HG02885 (cell line): ENCODE measurements at regions not wholly inside any gene's neighbourhood (a gene's known extent, or its start where the extent isn't known, plus 50 kb on each side); places are given as distances from the start of the nearest gene placed in this dataset.
A peak's percentile ranks its signal among the peaks of the same experiment; 100 is the strongest.

ENCODE experiments used
- ATAC-seq: cut with Tn5 transposase; IDR thresholded peaks from one replicate; pipeline ENCODE4 v1.9.1; 2021; ENCODE audit warnings: mild to moderate bottlenecking; ENCODE audit not compliant: unreplicated experiment, poor library complexity

- ATAC-seq, result no peak
Observed at GRCh38 chr10:123478116-123478515, 188.0 kb upstream of the GPR26 start.

GRCh38 chr10:123479640-123480039, 186.5 kb upstream of the GPR26 start:
- no peak for ATAC-seq

DNA sequence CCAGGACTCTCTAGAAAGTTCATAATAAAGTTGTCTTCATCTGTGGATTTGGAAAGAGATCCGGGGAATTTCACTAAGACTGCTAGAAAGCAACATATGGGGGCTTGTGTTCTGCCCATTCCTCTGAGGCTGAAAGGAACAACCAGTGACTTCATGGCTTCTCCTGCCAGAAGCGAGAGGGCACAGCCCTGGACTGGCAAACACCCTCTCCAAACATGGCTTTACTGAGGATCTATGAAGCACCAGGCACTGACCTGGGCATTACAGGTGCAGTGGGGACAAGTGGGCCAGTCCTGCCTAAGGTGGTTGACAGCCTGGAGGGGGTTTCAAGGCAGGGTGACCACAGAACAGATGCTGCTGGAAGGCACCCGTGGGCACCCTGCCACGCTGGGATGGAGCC, 185.8 kb upstream of the GPR26 start:
- ATAC-seq, result no peak

- no peak for ATAC-seq
Observed at GRCh38 chr10:123480845-123481244, 185.3 kb upstream of the GPR26 start.

DNA sequence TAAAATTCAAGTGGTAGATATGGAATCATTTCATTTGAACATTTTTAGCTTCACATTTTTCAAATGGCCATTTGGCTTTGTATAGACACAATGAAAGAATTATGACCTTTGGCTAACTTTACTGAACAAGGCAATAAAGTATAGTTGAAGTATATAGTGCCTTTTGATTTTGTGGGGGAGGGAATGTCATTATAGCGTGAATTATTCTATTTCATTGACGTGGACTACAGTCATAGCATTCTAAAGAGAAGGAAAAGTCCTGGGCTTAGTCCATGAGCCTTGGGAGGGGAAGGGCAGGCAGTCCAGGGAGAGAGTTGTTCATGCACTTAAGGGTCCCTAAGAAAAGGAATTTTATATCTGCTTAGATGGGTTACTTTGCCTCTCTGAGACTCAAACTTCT, 181.4 kb upstream of the GPR26 start:
- no peak for ATAC-seq

DNA sequence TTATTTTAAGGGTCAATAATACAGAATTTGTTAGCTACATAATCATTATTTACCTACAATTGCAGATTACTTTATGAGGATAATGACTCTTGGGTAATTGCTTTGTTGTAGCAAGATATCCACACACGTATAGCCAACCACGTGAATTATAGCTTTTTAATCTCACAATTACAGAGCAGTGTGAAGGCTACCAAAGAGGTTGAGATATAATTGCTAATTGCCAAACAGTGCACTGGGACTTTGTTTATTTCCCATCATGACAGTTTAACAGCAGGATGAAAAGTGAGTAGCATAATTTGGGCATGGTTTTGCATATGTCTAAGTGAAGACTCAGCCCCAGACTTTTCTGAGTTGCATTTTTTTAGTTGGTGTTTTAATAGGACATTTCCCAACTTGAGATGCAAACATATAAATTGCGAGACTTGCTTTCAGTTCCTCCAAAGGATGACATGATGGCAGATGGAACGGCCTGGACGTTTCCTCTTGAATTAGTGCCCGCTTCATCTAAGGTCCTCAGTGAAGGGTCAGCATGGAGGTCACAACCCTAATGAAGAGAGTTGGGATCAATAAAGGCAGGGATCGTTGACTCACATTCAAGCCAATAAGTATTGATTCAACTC, 180.7 kb upstream of the GPR26 start:
- ATAC-seq, result no peak

- ATAC-seq, result no peak
Observed at GRCh38 chr10:123488436-123488835, 177.7 kb upstream of the GPR26 start.

- no peak for ATAC-seq
Observed at GRCh38 chr10:123491364-123491763, 174.8 kb upstream of the GPR26 start.

GRCh38 chr10:123492016-123492415, 174.1 kb upstream of the GPR26 start:
- ATAC-seq, result no peak

DNA sequence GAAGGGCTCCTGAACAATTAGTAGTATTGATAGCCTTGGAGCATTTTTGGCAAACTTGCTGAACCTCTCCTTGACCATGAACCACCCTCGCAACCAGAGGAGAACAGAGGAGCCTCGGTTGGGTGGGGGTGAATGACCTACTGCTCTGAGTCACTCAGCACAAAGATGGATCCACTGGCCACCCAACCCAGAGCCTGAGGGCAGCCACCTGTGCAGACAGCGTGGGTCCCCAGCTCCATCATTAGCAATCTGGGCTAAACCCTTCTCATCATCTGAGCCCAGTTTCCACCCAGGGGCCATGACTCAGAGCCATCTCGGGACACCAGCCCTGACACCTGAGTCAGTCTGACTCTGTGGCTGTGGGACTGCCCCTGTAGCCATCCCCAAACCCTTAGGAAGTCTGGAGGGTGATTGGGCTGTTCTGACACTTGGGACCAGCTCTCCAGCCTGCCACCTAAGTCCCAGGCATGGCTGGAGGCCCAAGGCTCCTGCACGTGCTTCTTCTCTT, 171.8 kb upstream of the GPR26 start:
- no peak for ATAC-seq

DNA sequence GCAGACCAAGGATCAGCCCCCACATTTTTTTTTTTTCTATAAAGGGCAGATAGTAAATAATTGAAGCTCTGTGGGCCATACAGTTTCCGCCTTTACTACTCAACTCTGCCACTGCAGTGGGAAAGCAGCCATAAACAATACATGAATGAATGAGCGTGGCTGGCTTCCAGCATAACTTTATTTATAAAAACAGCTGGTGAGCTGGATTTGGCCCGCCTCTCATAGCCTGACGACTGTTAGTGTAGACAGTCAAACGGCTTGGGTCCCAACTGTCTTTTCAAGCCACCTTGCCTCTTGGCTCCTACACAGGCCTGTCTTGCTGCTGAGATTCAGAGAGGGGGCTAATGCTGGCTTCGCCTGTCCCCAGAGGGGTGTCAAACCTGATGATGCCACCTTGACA, 169.8 kb upstream of the GPR26 start:
- no peak for ATAC-seq

- ATAC-seq, result no peak
Observed at GRCh38 chr10:123496996-123497660, 169.0 kb upstream of the GPR26 start.

DNA sequence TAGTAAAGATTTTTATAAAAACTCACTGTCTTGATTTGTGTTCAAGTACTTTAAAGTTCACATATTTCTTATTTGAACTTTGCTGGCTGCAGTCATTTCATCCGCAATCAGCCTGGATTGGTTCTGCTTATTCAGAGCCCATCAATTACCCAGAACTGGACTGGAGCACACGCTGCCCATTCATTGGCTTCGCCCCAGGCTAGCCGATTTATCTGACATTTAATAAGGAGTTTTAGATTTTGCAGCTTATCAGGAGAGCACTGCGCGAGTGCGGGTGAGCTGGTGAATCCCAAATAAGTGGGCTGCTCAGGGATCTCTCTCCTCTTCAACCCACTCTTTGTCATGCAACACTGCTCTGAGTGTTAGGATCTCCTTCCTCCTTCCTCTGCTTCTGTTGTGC, 166.0 kb upstream of the GPR26 start:
- ATAC-seq, result no peak

DNA sequence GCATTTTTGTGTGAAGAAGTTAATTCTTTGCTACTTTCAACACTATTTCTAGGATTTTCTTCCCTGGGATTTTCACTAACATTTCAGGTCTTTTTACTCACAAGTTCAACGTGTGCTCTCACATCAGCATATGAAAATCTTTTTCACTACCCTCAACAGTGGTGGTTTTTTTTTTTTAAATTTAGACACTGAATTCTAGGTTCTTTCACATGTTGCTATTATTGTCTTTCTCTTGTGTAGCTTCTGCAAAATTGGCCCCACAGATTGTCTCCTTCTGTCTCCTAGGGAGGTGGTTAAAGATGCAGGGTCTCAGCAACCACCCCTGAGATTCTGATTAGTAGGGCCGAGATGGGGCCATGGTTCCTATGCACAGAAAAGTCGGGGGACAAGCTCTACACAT, 165.0 kb upstream of the GPR26 start:
- peak; percentile 54 for ATAC-seq

DNA sequence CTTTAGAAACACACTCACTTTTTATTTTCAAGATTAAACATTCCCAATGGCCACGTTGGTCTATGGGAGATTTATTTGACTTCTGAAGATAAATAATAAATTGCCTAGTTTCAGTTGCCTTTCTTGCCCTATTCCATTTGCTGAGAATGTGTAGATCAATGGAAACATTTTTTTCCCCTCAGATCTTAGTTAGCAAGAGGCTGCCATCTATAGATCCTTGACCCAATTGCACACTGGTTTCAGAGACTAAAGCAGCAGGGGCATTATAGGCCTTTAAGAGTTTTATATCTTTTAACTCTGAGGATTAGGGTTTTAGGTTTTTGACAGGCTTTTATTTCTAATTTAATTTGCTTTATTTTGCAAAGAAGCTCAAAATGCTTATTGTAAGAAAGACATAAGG, 163.2 kb upstream of the GPR26 start:
- ATAC-seq, result no peak

DNA sequence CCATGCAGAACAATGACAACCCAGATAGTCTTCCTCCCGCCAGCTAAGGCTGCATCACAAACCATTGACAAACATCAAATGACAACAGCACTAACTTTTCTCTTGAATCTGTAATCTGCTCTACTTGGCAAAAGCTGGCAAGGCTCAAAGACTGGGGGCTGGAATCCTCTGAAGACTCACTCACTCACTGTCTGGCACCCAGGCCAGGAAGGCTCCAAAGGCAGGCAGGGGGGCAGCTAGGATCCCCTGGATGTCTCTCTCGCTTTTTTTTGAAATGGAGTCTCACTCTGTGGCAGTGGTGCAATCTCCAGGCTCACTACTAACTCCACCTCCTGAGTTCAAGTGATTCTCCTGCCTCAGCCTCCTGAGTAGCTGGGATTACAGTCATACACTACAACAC, 159.7 kb upstream of the GPR26 start:
- ATAC-seq, result no peak

GRCh38 chr10:123507298-123507697, 158.9 kb upstream of the GPR26 start:
- no peak for ATAC-seq

- ATAC-seq, result no peak
Observed at GRCh38 chr10:123509338-123509737, 156.8 kb upstream of the GPR26 start.

DNA sequence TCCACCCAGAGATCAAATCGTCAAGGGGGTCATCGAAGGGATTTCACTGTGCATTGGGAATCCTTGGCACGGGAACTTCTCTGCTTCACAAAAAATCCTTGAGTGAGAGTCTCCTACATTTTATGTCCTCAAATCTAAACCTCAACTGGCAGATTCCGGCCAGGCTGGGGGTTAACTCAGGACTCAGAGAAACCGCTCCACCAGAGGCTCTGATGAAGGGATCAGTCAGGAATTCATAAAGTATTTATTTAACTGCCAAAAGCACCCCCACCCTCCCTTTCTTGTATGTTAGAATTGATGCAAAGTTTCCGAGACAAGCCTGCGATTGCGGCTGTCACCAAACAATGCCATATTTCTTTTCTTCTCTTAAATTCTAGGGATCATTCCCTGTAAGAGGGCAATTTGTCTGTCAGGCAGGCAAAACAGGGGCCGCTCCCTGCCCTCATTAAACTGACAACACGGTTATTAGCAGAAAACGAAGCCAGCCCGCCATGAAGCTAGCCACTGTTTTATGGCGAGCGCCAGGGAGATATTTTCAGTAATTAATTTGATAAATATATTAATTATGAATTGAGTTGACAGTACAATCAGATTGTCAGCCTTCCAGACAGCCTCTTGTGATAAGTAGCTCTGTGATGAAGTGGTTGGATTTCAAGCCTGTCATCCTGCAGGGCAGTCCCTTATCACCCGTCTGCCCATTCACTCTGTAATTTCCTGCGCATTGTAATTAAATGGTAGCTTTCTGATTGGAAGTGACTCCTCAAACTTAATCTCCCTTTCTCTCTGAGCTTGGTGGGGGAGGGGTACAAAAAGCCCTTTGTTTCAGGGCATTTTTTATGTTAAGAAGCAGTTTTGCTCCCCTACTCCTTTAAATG, 153.0 kb upstream of the GPR26 start:
- ATAC-seq, result no peak

DNA sequence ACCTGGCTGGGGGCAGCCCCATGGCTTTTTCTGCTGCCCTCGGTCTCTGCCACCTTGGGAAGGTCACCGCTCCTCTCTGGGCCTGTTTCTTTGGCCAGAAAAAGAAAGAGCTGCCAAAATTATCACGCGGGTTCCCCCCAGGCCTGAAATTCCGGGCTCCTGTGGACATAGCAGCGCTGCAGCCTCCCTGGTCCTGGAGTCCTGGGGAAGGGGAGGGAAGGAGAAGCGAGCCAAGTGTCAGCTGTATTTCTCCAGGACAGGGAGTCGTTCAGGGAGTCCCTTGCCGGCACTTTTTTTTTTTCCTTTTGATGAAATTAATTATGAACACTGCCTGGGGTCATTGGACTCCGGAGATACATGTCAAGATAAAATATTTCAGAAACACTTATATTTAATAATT, 152.3 kb upstream of the GPR26 start:
- ATAC-seq, result no peak

DNA sequence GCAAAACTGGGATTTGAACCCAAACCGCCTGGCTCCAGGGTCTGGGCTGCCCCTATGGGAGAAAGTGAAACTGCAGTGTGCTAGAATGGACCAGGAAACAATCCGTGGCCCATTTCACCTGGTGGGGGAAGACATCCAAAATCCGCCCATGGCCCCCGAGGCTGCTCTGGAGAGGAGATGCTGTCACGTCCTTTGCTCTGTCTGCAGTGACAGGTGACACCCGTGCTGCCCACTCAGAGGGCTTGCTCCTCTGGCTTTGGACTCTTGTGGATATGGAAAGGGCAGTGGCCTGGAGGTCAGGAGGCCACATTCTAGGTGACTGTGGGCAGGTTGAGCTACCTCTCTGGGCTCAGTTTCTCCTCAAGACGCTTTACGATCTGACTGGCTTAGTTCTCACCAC, 151.2 kb upstream of the GPR26 start:
- no peak for ATAC-seq
